HG03469 (cell line): ENCODE measurements at regions not wholly inside any gene's neighbourhood (a gene's known extent, or its start where the extent isn't known, plus 50 kb on each side); places are given as distances from the start of the nearest gene placed in this dataset.

ENCODE experiments used
- ATAC-seq: cut with Tn5 transposase; IDR thresholded peaks from one replicate; pipeline ENCODE4 v1.9.1; 2021; ENCODE audit warnings: mild to moderate bottlenecking, moderate library complexity, moderate number of reproducible peaks; ENCODE audit not compliant: unreplicated experiment

DNA sequence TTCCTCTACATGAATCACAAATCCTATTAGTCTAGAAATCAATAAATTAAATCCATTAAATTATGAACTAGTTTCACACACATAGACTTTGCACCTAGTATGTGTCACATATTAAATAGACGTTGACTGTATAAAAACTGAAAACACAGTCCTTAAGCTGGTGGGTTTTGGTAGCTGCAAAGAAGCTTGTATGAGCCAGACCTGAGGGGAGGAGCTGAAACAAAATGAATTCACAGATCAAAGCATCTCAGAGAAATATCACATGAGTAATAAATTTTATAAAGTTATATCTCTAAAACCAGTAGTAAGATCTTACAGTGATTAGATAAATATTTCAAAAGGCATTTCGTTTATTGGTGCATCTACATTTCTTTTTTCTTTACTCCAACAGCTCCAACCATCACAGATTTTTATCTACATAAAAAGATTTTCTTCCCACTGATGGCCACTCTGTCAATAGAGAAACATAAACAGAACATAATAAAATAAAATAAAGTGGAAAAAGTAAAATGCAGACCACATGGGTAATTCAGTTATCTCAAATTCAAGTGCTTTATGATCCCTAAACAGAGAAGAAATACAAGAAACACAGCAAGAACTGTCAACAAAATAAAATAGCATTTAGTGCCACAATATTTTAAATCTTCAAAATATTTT lies 420.0 kb upstream of the CYRIA start:
- ATAC-seq: no peak

DNA sequence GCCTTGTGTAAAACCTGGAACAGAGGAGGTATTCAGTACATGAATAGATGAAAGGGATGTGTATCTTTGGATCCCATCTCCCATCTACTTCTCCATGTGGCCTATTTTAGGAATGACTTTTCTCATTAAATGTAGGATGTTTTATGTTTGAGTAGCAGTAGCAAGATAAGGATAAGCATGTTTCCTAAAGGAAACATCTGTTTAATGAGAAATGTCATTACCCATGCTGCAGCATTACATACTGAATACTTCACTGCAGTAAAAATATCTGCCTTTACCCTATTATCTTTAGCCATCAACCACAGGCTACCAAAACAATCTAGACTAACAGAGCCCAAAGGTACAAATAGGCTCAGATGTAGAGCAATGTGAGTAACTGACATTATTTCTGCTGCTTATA lies 419.2 kb upstream of the CYRIA start:
- ATAC-seq: no peak

DNA sequence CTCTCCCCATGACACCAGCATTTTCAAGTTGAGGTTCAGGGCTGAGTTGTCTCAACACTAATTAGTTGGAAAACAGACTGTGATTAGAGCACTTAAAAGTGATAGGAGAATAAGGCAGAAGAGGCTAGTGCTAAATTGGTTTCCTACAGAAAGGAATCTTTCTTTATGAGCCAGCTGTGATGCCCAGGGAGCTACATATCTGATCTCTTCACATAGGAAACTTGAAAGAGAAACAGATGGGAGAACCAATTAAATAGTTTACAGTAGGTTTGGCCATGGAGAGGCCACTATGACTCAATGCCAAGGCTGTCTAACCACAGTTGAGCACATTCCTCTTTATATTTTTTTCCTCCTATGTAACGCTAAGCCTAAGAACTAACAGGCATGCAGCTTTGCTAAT lies 418.3 kb upstream of the CYRIA start:
- no peak for ATAC-seq

DNA sequence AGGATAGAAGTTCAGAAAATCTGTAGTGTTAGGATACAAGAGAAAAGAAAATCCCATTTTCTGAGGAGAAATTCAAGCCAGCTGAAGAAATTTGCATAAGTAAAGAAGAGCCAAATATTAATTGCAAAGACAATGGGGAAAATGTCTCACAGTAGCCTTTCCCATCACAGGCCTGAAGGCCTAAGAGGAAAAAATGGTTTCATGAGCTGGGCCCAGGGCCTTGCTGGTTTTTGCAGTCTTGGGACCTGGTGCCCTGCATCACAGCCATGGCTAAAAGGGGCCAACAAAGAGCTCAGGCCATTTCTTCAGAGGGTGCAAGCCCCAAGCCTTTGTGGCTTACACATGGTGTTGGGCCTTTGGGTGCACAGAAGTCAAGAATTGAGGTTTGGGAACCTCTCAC lies 413.6 kb upstream of the CYRIA start:
- no peak for ATAC-seq

DNA sequence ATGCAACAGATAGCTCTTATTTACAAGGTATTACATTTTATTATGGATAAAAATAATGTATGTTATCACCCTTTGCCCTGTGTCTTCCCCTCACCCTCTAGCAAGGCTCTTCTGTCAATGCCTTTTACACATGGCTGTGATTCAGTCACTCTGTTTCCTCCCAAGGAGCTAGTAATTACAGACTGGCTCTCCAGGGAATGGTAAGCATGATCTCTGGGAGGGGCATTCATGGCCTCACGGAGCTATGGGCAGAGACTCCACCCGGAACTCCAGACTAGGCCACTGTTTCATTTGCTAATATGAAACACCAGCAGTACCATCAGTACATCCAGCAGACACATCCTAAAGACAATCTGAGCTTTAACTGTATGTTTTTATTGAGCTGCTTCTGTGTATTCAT lies 410.9 kb upstream of the CYRIA start:
- no peak for ATAC-seq

DNA sequence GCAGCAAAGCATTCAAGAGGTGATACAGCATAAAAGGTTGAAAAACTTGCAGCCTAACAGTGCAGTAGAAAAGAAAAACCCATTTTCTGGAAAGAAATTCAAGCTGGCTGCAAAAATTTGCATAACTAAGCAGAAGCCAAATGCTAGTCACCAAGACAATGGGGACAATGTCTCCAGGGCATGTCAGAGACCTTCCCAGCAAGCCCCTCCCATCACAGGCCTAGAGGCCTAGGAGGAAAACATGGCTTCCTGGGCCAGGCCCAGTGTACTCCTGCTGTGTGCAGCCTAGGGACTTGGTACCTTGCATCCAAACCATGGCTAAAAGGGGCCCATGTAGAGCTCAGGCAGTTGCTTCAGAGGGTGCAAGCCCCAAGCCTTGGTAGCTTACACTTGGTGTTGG lies 405.1 kb upstream of the CYRIA start:
- ATAC-seq: no peak

DNA sequence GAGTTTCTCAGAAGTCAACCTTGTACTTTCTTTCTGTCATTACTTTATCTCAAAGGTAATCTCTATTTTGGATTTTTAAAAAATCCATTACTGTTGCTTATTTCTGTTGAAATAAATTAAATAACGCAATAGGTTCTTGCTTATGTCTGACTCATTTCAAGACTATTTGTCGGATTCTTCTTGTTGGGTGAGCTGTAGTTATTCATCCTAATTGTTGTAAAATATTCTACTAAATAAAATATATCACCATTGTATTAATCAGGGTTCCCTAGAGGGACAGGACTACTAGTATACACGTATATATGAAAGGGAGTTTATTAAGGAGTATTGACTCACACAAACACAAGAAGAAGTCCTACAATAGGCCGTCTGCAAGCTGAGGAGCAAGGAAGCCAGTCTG lies 403.9 kb upstream of the CYRIA start:
- no peak for ATAC-seq

DNA sequence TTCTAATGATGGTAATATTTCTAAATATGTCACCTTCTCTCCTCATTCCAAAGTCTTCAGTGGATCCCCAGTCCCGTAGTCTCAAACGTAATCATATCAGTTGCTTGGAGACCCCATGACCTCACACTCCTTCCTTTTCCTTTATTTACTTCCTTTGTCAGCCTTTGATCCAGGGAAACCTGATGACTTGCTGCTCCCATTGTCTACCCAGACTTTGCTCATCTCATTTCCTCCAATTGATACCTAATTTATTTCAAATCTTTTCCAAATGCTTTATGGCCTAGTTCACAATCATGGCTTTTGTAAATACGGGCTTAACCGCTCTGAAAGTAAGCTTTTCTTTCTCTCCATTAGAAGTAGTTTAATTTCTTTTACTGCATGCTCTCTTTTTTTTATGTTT lies 402.4 kb upstream of the CYRIA start:
- no peak for ATAC-seq

DNA sequence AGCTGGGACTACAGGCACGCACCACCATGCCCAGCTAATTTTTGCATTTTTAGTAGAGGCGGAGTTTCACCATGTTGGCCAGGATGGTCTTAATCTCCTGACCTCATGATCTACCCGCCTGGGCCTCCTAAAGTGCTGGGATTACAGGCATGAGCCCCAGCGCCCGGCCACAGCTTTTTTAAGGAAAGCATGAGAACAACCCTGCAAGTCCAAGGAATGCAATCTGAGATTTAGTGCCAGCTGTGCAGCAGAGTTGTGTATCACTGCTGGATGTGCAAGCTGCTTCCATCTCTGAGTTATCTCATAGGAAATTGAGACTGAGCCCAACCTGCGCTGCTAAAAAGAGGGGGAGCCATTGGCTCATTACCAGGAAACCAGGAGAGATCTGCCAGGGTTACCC lies 399.9 kb upstream of the CYRIA start:
- no peak for ATAC-seq

DNA sequence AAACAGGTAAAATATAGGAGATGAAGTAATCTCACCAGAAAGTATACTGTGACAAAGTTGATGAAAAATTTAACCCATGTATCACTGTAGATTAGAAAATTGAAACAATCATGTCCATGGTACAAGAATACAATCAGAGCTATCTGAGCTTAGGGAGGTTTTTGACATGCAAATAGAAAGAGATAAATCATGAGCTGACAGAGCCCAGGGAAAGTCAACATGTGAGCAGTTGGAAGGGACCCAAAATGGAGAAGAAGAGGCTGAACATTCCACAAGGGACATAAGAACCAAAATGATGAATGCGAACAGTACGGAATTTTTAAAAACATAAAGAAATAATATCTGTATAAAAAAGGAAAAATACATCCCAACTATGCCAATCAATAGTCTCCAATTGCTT lies 395.4 kb upstream of the CYRIA start:
- ATAC-seq: no peak

DNA sequence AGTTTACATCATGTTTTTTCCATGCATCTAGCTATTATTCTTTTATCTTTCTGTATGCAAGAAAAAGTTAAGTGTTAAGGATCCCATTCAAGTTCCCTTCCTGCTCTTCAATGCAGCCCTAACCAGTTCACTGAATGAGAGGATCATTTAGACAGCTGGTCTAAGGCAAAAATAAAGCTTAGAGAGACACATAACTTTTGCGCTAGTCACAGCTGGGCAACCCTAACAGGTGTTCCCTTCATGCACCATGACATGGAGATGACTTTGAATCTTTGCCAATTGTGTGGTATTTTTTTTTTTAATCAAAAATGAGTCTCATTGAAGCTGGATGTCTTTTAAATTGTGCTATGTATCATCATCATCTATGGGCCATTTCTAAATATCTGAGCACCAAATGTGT lies 393.8 kb upstream of the CYRIA start:
- ATAC-seq: no peak

DNA sequence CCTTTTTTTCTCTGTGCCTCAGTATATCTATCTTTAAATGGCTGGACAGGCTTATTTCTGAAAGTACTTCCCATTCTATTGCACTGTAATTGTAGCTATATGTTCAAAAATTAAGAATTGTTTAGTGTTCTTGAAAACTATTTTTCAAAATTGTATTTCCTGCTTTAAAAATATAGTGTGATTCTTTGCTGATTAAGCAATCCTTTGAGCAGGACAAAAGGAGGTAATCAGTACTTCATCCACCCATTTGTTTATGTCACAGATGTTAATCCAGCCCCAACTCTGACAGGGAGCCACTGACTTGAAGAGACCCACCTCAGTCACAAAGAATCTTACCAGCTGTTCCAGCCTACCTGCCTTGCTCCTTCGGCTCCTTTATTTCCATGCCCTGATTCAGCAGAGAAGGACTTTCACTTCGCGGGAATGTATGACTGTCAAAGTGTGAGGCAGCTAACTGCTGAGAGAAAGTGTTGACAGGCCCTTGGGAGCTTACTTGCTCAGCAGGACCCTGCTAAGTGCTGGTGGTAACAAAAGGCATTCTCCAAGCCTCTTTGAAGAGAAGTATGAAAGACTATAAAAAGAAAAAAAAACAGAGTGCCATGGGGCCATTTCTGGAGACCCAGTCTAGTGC lies 393.3 kb upstream of the CYRIA start:
- ATAC-seq: no peak

DNA sequence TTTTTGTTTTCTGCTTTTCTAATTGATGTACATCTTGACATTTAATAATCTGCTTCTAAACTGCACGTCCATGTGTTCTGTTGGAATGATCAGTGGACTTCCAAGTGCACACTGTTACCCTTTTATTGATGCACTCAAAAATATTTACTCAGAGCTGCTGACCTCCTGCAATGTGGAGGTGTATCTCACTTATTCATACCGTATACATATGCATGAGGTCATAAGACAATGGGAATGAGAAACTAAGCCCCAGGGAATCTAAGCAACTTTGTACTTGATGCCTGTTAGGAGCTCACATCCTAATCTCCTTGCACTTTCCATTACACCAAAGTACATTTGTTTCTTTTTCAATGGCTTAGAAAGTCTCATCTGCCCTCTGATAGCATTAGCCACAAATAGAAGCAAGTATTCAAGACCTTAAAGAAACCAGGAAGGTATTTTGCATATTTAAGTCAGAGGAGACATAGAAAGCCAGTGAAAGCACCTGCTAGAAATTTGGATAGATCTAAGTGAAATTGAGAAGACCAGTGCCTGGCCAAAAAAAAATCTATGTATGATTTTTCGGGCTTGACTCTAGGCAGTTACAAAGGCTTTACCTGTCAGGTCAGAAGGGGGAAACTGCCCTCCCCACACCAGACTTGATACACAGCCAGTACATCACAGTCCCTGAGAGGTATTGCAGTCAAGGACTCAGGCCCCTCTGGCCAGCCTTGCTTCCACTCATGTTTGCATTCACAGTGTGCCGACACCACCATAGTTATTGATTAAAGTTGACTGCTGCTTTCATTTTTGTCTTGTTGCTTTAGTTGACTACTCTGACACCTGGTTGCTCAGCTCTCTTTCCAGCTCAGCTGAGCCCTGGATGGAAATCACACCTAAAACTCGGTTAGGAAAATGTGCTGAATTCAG lies 391.7 kb upstream of the CYRIA start:
- ATAC-seq: no peak

DNA sequence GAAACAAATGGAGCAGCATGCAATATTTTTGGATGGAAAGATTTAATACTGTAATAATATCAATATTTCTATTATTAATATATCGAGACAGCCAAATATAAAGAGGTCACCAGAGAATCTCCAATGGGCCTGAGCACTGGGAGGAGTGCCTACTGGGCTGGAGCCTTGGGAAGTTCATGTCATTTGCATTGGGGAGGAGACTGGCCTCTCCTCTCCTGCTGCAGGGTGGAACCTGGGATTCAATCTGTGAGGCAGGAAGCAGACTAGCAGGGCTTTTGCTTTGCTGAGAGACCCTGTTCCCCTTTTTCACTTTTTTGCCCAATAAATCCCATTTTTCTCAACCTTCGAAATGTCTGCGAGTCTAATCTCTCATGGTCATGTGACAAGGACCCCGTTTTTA lies 390.6 kb upstream of the CYRIA start:
- ATAC-seq: no peak

DNA sequence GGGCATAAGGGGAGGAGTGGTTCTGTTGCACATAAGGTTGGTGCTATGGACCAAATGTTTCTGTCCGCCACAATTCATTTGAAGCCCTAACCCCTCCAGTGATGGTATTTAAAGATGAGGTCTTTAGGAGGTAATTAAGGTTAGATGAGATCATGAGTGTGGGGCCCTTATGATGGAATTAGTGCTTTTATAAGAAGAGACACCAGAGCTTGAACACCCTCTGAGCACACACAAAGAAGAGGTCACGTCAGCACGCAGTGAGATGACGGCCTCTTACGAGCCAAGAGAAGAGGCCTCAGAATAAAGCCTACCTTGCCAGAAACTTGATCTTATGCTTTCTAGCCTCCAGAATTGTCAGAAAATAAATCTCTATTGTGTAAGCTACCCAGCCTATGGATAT lies 386.4 kb upstream of the CYRIA start:
- no peak for ATAC-seq

DNA sequence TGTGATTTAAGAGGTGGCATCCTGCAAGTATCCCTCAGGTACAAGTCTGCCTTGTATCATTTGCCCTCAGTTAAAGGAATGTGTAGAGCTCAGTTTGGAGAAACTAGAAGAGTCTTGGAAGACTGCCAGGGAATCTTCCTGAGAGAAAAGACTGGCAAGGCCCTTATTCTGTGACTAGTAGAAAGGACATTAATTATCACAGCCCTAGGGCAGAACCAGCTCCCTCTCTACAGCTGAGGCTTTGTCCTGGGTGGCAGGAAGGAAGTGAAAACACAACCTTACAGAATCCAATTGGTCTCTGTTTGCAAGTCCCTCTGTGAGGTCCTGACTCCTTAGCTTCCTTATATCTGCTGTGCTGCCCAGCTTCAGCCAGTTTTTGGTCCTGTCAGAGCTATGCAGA lies 385.9 kb upstream of the CYRIA start:
- no peak for ATAC-seq

DNA sequence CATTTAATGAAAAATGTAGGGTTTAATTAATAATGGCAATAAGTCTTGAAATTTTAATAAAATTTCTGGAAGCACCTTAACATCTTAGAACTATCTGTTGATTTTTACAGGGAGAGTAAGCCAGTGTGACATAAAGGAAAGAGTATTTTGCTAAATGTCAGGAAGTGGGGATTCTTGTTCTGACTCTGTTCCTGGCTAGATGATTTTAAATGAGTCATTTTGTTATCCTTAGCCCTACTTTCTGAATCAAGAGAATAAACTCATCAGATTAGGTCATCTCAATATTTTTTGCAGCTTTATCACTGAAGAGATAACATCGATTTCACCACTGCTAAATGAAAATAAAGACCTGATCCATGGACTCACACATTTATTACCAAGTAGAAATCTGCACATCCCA lies 377.5 kb upstream of the CYRIA start:
- ATAC-seq: no peak

DNA sequence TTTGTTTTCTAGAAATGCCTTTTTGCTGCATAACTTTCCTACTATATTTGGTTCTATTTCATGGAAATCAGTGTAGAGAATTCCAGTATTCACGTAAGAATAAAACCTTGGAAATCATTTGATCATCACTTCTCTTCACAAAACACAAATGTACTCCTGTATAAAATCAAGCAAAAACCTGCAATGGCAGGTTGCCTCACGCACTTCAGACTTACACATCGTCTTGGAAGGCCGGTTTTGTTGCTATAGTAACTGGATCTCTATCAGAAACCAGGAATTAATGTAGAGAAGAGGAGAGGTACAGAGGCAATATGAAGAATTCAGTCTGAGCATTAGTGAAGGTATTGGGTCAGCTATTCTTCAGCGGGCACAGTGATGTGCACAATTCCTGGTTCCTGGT lies 370.7 kb upstream of the CYRIA start:
- no peak for ATAC-seq

DNA sequence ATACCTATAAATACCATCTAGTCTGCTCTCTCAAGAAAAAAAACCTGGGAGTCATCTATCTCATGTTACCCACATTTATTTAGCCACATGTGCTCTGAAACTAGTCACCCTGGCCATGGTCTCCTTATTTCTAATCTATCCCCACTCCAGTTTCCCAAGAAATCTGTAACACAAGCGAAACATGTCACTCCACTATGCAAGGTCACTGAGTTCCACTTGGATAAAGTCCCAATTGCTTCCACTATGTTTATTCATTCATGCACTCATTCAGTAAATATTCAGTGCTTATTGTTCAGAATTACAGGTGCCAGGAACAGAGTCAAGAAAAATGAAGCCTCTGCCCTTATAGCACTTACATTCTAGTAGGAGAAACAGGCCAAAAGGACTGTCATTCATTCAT lies 369.4 kb upstream of the CYRIA start:
- no peak for ATAC-seq

DNA sequence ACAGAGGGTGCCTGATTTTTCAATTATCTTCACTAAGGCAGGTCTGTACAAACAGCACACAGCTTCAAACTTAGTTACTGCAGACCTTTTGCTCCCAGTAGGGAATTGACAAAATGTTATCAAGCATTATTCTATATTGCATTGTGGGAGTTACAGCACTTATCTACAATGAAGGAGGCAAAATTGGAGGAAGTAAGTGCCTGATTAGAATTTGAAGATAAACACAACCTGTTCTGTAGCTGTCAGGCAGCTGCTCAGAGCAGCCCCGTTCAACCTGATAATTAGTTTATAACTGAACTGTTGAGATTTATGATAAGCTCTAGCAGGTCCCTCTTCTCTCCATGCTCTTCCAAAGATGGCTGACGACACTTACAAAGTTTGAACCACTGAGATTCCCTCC lies 364.4 kb upstream of the CYRIA start:
- ATAC-seq: no peak

DNA sequence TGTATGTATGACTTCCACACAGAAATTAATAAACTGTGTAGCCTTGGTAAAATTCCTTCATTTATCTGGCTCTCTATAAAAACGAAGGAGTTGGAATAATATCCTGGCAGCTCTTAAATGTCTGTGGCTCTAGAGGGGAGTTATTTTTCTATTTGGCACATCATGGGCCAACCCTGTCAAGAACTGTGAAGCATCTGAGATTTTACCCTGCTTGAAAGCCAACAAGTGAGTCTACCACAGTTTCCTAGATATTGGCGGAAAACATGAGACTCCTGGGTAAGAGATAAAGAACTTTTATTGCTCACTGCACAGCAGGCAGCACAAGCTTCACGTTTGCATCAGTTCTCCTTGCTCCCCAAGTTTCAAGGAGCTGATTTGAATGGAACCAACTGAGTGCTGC lies 346.7 kb upstream of the CYRIA start:
- ATAC-seq: no peak

DNA sequence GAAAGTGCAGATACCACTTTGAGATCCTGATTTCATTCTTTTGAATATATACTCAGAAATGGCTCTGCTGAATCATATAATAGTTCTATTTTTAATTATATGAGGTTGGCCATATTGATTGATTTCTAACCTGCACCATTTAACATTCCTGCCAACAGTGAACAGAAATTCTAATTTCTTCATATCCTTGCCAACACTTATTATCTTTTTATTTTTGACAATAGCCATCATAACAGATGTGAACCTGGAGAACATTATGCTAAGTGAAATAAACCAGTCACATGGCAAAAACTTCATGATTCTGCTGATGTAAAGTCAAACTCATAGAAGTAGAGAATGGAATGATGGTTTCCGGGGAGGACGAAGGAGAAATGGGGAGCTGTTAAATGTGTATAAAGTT lies 344.5 kb upstream of the CYRIA start:
- ATAC-seq: no peak
